Mesodermal cell (in vitro differentiated cells): ENCODE measurements at regions not wholly inside any gene's neighbourhood (a gene's known extent, or its start where the extent isn't known, plus 50 kb on each side); places are given as distances from the start of the nearest gene placed in this dataset.

Source experiments
- H3K27ac ChIP-seq: 2 replicates; pipeline ENCODE4 v1.7.0; 2013; ENCODE audit warnings: mild to moderate bottlenecking, low read depth, low read length, moderate library complexity; ENCODE audit not compliant: severe bottlenecking
- H3K36me3 ChIP-seq: 2 replicates; pipeline ENCODE4 v1.7.1; 2013; ENCODE audit warnings: mild to moderate bottlenecking, low read length, moderate library complexity; ENCODE audit not compliant: control insufficient read depth, insufficient read depth
- H3K4me1 ChIP-seq: one replicate; pipeline ENCODE4 v1.7.1; 2013; ENCODE audit warnings: mild to moderate bottlenecking, low read length; ENCODE audit not compliant: insufficient read depth, control insufficient read depth, poor library complexity, severe bottlenecking
- H3K4me3 ChIP-seq: 2 replicates; pipeline ENCODE4 v1.7.0; 2013; ENCODE audit warnings: low read length, control low read depth, mild to moderate bottlenecking; ENCODE audit not compliant: insufficient read depth, poor library complexity, severe bottlenecking; ENCODE audit errors: extremely low read depth
- H3K9me3 ChIP-seq: 2 replicates; pipeline ENCODE4 v1.7.1; 2013; ENCODE audit warnings: mild to moderate bottlenecking, low read length, moderate library complexity; ENCODE audit not compliant: control insufficient read depth
- WGBS, 2 experiments: methylation state at CpG; one replicate each; pipeline ENCODE4 v1.1.5; 2013; ENCODE audit warnings: missing lambda C conversion rate in 2 of 2; ENCODE audit not compliant: insufficient coverage in 2 of 2; 5-methylcytosine and 5-hydroxymethylcytosine counted together

- 80 to 100% methylated on average over 1 of the region's 2 CpGs for WGBS, 2 experiments
- H3K4me1 ChIP-seq: peaks cover 28% of the 10 kb centered on the region
- peaks cover 5% of the 10 kb centered on the region for H3K9me3 ChIP-seq
- no peaks in the 10 kb centered on the region for H3K36me3 ChIP-seq
- H3K27ac ChIP-seq: no peak overlapping the region
- no peak overlapping the region for H3K4me3 ChIP-seq
Observed at GRCh38 chr11:97968071-97968470, 1052.7 kb upstream of the CNTN5 start.

DNA sequence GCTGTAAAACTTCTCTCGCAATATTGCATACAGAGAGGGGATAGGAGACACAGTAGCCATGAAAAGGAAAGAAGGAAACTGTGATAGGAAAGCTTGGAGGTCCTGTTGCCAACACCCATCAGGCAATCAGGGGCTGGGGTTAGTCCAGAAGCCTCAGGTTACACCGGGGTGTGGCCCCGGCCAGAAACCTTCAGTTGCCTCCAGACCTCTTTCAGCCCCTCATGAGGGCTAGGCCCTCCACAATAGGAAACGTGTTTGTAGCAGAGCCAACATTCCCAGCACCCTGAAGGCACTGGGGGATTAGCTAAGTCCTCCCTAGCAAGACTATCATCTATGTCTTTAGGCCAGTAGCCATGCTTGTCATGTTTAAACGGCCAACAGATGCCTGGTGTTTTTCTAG, 1048.0 kb upstream of the CNTN5 start:
- 82 to 95% methylated on average over 4 of the region's 5 CpGs for WGBS, 2 experiments
- no peaks in the 10 kb centered on the region for H3K36me3 ChIP-seq
- no peaks in the 10 kb centered on the region for H3K9me3 ChIP-seq
- H3K4me1 ChIP-seq: no peaks in the 10 kb centered on the region
- no peak overlapping the region for H3K4me3 ChIP-seq
- no peak overlapping the region for H3K27ac ChIP-seq

DNA sequence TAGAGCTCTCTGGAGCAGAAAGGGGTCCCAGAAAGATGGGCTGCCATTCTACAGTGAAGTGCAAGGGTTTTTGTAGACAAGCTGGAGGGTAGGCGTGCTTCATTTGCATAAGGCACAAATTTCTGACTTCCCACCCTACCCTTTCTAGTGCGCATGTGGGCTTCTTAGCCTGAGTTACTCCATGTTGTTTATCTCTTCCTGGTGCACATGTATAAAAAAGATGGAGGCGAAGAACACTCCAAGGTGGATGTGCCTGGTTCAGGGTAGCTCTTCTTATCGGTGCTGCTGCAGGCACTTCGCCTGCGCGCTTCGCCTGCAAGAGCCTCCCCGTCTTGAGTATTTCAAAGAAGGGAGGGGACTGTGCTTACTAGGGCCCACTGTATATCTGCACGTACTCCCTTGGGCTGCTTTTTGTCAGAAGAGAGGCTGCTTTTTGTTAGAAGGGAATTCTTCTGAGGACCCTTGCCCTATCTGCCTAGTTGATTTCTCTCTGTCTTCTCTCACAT, 1047.3 kb upstream of the CNTN5 start:
- WGBS, 2 experiments: 75 to 90% methylated on average over 2 to 8 of the region's 10 CpGs

DNA sequence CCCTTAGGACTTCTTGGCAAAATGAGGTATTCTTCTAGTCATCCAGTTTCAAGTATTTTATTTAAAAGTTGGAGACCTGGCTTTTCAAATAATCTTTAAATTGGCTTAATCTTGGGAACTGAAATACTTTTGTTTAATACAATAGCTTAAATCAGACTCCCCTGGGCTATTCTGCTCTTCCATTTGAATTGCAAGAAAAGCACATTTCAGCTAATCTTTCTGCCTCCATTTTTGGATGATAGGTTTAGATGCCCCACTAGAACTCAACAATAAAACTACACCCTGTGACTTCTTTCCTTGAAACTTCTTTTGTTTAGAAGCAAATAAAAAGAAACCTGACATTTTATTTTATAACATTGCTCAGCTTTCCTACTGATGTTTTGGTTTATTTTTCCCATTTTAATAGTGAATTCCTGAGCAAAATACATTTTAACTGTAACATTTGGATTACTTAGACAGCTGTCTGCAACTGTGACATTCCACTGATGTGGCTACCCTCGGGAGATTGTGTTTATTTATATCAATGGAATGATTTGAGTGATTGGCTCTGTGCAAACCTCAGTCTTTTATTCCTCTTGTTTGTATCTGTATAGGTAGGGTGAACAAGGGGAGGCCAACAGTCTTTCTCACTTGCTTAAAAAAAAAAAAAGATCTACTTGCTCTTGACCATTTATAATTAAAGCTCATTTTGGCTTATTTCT, 1045.8 kb upstream of the CNTN5 start:
- Histone ChIP-seq H3K9me3 (no peaks in the 10 kb centered on the region), H3K4me3 (no peak overlapping the region), H3K4me1 (no peaks in the 10 kb centered on the region), H3K36me3 (no peaks in the 10 kb centered on the region), H3K27ac (no peak overlapping the region)
- no CpG with 5 or more reads among the region's 1 CpG for WGBS, 2 experiments

More for the DNA sequence above, 1047.3 kb upstream of the CNTN5 start:
- H3K27ac ChIP-seq: no peak overlapping the region
- no peaks in the 10 kb centered on the region for H3K4me1 ChIP-seq
- no peak overlapping the region for H3K4me3 ChIP-seq
- H3K36me3 ChIP-seq: no peaks in the 10 kb centered on the region
- H3K9me3 ChIP-seq: no peaks in the 10 kb centered on the region

GRCh38 chr11:97977726-97978125, 1043.0 kb upstream of the CNTN5 start:
- Histone ChIP-seq H3K9me3 (no peaks in the 10 kb centered on the region), H3K4me3 (no peak overlapping the region), H3K4me1 (no peaks in the 10 kb centered on the region), H3K27ac (no peak overlapping the region), H3K36me3 (no peaks in the 10 kb centered on the region)
- WGBS, 2 experiments: no CpG with 5 or more reads among the region's 1 CpG

- H3K36me3 ChIP-seq: no peaks in the 10 kb centered on the region
- no peak overlapping the region for H3K27ac ChIP-seq
- 92 to 100% methylated on average over 1 to 2 of the region's 2 CpGs for WGBS, 2 experiments
- H3K4me1 ChIP-seq: no peaks in the 10 kb centered on the region
- H3K9me3 ChIP-seq: no peaks in the 10 kb centered on the region
- no peak overlapping the region for H3K4me3 ChIP-seq
Observed at GRCh38 chr11:97979741-97980140, 1041.0 kb upstream of the CNTN5 start.

- Histone ChIP-seq H3K4me1 (no peaks in the 10 kb centered on the region), H3K36me3 (no peaks in the 10 kb centered on the region), H3K9me3 (no peaks in the 10 kb centered on the region), H3K4me3 (no peak overlapping the region), H3K27ac (no peak overlapping the region)
- WGBS, 2 experiments: 94 to 95% methylated on average over 6 of the region's 6 CpGs
Observed at GRCh38 chr11:97982512-97982911, 1038.2 kb upstream of the CNTN5 start.

- H3K4me3 ChIP-seq: no peak overlapping the region
- H3K27ac ChIP-seq: no peak overlapping the region
- no peaks in the 10 kb centered on the region for H3K36me3 ChIP-seq
- peaks cover 7% of the 10 kb centered on the region for H3K4me1 ChIP-seq
- WGBS, 2 experiments: no CpG with 5 or more reads among the region's 2 CpGs
- no peaks in the 10 kb centered on the region for H3K9me3 ChIP-seq
Observed at GRCh38 chr11:97989121-97989520, 1031.6 kb upstream of the CNTN5 start.

GRCh38 chr11:97990162-97990920, 1030.4 kb upstream of the CNTN5 start:
- H3K27ac ChIP-seq: no peak overlapping the region
- 92% methylated on average over 2 of the region's 4 CpGs; no CpG with 5 or more reads in 1 of the 2 experiments for WGBS, 2 experiments
- no peak overlapping the region for H3K4me3 ChIP-seq

DNA sequence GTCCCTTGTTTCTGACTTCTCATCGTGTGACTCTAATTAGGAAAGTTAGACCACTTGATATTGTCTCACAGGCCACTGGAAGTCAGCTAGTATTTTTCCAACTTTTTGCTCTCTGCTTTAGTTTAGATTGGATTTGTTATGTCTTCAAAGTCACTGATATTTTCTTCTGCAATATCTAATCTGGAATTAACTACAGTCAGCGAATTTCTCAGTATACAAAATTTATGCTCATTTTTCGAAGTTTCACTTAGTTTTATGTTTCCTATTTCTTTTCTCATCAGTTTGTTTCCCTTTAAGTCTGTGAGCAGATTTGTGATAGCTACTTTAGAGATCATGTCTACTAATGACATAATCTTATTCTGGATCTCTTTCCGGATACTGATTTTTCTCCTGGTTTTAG, 1027.2 kb upstream of the CNTN5 start:
- WGBS, 2 experiments: 83 to 100% methylated on average over 1 to 2 of the region's 4 CpGs
- Histone ChIP-seq H3K4me3 (no peak overlapping the region), H3K27ac (no peak overlapping the region), H3K4me1 (peaks cover 7% of the 10 kb centered on the region), H3K36me3 (no peaks in the 10 kb centered on the region), H3K9me3 (no peaks in the 10 kb centered on the region)

More at GRCh38 chr11:97990162-97990920, 1030.4 kb upstream of the CNTN5 start:
- Histone ChIP-seq H3K9me3 (no peaks in the 10 kb centered on the region), H3K36me3 (no peaks in the 10 kb centered on the region), H3K4me1 (peaks cover 7% of the 10 kb centered on the region)

- Histone ChIP-seq H3K27ac (no peak overlapping the region), H3K4me3 (no peak overlapping the region), H3K9me3 (no peaks in the 10 kb centered on the region), H3K4me1 (no peaks in the 10 kb centered on the region), H3K36me3 (no peaks in the 10 kb centered on the region)
- 70 to 83% methylated on average over 2 of the region's 3 CpGs for WGBS, 2 experiments
Observed at GRCh38 chr11:97995874-97996273, 1024.9 kb upstream of the CNTN5 start.
